Coronary artery (tissue), 2 donors: ENCODE measurements at regions not wholly inside any gene's neighbourhood (a gene's known extent, or its start where the extent isn't known, plus 50 kb on each side); places are given as distances from the start of the nearest gene placed in this dataset.
"Not testable (repeated sequence)": the region's sequence is repeated elsewhere in the genome, so short reads cannot be mapped to it uniquely, and the experiment has no call there.

ENCODE experiments used
- DNase-seq: peaks from one replicate; pipeline ENCODE4 v3.0.0-alpha.2; 2017; ENCODE audit warnings: low spot score
- H3K27ac ChIP-seq, 2 donors: fragments of 200-600 bp; sonication (generic); one replicate each; pipeline ENCODE4 v1.5.1; 2016 to 2019
- H3K4me3 ChIP-seq: fragments of 200-600 bp; sonication (generic); 2 replicates; pipeline ENCODE4 v1.5.1; 2016; ENCODE audit warnings: mild to moderate bottlenecking, moderate library complexity
- CTCF ChIP-seq: fragments of 200-600 bp; sonication (generic); IDR thresholded peaks from one replicate; pipeline ENCODE4 v1.5.1; 2019; ENCODE audit warnings: antibody characterized with exemption

DNA sequence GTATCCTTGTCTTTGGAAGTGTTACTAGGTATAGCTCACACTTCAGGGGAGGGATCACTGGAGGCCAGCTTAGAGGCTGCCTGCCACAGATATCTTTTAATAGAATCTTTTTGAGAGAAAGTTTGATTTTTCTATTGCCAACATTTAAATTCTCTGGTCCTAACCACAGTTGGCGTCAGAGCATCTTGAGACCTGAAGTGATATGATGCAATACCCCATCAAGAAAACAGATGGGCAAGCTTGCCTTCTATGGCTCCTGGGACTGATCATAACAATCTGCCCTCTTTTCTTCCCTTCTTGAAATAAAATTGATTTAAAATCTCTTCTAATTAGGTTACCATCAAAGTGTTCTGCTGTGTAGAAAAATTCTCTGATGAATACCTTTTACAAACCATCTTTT, 105.5 kb upstream of the ACKR3 start:
- TF ChIP-seq CTCF = no peak
- Histone ChIP-seq H3K27ac (no peak overlapping the region), H3K4me3 (no peak overlapping the region)
- DNase-seq = no peak

DNA sequence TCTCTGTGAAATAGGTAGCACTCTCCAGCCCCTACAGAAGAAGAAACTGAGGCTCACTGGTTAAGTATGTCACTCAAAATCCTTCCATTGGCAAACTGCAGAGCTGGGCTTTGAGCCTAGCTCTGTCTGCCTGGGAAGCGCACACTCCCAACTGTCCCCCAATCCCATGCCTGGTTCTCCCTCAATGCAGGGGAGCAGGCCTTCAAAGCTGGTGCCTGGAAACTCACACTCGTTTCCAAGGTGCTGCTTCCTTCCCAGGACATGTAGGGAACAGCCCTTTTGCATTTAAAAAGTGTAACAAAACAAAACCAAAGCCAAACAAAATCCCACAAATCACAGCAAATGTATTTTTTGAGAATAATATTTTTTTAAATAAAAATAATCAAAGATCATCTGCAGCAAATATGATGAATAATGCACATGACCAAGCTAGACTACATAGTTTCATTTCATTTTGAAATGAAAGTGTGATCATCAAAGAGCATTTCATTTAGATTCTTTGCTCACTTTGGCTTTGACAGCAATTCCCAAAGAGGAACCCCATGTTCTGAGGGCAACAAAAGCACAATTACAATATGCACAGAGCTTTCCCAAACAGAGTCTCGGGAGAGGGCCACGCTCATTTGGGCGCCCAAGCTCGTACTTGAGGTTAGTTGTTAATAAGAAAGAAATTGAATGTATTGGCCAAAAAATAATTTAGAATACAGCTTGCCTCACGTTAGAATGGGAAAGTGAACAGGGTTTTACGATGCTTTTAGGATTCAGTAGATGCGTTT, 96.7 kb upstream of the ACKR3 start:
- no peak overlapping the region for H3K4me3 ChIP-seq
- DNase-seq = no peak
- no peak for TF ChIP-seq CTCF
- no peak overlapping the region for H3K27ac ChIP-seq

GRCh38 chr2:236473691-236474090, 95.9 kb upstream of the ACKR3 start:
- Histone ChIP-seq H3K4me3 (no peak overlapping the region), H3K27ac (no peak overlapping the region)
- DNase-seq = no peak
- TF ChIP-seq CTCF = no peak

DNA sequence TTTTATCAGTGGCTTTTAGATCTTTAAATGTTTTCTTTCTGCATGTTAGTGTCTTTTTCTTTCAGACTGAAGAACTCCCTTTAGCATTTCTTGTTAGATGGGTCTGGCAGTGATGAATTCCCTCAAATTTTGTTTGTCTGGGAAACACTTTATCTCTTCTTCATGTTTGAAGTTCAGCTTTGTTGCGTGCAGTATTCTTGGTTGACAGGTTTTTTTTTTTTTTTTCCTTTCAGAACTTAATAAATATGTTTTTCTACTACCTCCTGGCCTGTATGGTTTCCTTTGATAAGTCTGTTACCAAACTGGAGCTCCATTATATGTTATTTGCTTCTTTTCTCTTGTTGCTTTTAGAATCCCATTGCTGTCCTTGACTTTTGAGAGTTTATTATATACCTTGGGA, 89.8 kb upstream of the ACKR3 start:
- no peak for DNase-seq
- H3K4me3 ChIP-seq = no peak overlapping the region
- H3K27ac ChIP-seq = no peak overlapping the region
- TF ChIP-seq CTCF = no peak

GRCh38 chr2:236483102-236483501, 86.5 kb upstream of the ACKR3 start:
- Histone ChIP-seq H3K4me3 (no peak overlapping the region), H3K27ac (no peak overlapping the region)
- DNase-seq = no peak
- TF ChIP-seq CTCF = no peak

DNA sequence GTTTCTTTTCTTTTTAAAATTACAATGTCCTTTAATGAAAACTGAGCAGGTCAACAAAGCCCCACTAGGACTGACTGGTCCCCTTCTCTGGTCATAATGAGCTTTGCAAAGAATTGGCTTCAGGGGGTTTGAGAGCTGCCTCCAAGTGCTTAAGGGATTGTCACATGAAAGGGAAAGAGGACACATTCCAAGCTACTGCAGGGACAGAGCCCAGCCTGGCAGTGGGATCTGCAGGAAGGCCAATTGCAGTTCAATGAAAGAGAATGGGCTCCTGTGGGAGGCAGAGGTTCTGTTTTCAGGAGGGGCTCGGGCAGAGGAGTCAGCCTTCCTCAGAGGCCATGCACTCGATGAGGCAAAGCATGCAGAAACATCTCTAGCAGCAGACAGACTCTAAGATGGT, 84.1 kb upstream of the ACKR3 start:
- DNase-seq = no peak
- no peak for TF ChIP-seq CTCF
- Histone ChIP-seq H3K4me3 (no peak overlapping the region), H3K27ac (no peak overlapping the region)

DNA sequence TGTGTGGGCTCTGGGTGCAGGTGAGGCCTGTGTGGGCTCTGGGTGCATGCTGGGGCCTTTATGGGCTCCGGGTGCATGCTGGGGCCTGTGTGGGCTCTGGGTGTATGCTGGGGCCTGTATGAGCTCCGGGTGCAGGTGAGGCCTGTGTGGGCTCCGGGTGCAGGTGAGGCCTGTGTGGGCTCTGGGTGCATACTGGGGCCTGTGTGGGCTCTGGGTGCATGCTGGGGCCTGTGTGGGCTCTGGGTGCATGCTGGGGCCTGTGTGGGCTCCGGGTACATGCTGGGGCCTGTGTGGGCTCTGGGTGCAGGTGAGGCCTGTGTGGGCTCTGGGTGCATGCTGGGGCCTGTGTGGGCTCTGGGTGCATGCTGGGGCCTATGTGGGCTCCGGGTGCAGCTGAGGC, 80.5 kb upstream of the ACKR3 start:
- not testable (repeated sequence) for H3K27ac ChIP-seq, DNase-seq, H3K4me3 ChIP-seq
